GM21825 (cell line): ENCODE measurements at regions not wholly inside any gene's neighbourhood (a gene's known extent, or its start where the extent isn't known, plus 50 kb on each side); places are given as distances from the start of the nearest gene placed in this dataset.

Experiments
- ATAC-seq: cut with Tn5 transposase; IDR thresholded peaks from one replicate; pipeline ENCODE4 v1.9.1; 2021; ENCODE audit warnings: mild to moderate bottlenecking, moderate library complexity; ENCODE audit not compliant: unreplicated experiment

DNA sequence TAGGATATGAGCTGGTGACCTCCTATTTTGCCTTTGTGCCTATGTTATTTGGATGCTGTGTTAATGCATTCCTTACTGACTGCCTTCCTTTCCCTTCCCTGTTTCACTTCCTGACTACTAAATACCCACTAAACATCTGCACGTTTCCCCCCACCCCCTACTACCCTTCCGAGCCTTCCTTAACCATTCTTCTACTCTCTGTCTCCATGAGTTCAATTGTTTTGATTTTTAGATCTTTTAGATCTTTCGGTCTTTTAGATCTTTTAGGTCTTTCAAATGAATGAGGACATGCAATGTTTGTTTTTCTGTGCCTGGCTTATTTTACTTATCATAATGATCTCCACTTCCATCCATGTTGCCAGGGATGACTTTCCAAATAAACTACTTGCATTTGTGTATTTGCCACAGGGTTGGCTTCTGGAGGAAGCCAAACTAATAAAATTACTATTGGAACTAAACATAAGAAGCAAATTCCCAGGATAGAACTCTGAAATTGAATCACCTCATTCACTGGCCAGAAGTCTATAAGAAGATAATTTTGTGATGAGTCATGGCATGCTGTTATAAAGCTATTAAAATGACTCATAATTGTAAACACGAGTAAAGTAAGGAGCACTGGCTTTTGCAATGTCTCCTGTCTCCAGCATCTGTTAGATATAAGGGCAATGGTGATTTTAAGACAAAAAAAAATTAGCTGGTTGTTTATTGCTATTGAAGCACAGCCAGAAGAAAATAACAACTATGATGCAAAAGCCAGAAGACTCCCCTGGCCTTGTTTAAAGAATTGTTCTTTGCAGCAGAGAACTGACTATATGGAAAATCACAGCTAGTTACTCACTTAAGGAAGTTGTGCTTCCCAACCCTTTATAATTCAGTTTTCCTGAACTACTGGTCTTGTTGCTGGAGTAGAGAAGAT, 586.3 kb downstream of the LRFN5 start:
- ATAC-seq = no peak

DNA sequence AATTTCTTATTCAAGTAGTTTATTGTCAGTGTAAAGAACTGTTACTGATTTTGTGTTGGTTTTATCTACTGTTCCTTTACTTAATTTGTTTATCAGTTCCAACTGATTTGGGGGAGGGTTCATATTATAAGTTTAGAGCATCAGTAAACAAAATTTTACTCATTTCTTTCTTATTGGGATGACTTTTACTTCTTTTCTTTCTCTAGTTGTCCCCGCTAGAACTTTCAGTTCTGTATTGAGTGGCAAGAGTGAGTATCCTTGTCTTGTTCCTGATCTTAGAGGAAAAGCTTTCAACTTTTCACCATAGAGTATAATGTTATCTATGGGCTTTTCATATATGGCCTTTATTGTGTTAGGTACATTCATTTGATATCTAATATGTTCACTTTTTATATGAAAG, 584.1 kb downstream of the LRFN5 start:
- ATAC-seq = no peak

DNA sequence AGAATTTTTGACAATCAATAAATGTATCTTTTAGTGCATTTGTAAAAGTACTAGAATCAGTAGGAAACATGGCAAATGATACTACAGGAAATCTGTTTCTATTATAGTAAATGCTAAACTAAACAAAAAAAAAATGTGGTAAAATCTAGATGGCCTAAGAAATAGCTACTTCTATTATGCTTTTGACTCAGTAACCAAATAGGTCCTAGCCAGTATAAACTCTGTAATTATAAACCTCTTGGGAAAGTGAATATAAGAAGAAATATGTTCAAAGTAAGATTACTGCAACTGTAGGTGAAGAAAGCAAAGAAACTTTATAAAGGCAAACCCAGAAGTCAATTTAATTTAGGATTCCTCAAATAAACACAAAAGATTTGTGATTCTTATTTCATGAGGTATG, 581.2 kb downstream of the LRFN5 start:
- no peak for ATAC-seq

DNA sequence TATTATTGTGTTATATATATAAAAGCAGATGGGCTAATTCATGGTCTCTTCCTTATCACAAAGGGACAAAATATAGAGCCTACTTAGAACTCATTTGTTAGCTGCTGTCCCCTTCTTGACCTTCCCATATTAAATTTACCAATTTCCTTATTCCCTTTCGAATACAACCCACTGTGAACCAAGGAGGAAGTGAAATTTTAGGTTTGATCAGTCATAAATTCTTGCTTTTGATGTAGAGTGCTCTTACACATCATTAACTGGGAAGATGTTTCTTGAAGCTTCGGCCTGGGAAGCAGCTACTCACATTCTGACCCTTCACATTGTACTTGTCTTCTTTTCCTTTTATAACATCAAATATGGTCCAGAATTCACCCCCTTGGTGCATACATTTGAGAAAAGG, 579.0 kb downstream of the LRFN5 start:
- ATAC-seq = no peak

DNA sequence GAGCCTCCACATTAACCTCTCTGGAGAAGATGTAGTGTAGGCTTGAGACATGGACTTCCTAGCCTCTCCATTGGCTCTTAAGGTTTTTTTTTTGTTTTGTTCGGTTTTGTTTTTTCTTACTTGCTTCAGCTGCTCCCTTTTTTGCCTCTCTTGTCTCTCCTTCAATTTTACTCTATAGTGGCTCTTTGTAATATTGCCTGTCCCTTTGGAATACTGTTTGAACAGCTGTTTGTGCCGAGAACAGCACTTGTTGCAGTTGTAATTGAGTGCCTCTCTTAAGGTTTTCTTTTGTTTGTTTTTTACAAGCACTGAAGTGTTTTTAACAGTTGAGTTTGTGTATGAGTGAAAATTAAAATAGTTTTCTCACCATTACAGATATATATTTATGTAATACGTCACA, 567.7 kb downstream of the LRFN5 start:
- no peak for ATAC-seq

DNA sequence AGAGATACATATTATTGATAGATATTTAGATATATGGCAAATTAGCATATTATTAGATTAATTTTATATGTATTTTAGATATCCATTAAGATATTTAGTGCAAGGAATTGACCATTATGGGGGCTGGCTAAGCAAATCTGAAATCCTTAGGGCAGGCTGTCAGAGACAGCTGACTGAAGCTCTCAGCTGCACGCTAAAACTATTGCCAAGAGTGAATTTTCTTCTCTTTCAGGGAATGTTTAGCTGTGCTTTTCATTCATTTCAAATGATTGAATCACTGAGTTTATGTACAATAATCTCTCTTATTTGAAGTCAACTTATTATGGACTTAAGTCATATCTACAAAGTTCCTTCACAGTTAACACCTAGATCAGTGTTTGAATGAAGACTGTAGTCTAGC, 566.5 kb downstream of the LRFN5 start:
- no peak for ATAC-seq

DNA sequence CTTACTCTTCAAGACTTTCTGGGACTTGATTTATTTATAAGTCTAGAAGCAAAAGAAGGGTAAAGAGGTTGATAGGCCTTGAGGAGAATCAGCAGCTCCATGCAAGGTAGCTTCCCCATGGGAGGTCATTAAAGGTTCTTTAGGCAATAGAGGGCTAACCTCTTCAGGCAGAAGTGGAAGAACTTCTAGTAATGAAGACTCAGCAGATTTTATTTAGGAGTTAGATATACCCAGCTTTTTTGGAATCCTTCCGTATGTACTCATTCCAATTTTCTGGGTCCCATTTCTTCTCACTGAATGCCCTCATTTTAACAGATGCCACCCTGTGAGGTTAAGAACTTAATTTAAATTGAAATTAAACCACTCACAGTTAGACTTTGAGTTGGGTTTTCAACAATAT, 565.6 kb downstream of the LRFN5 start:
- ATAC-seq = no peak

DNA sequence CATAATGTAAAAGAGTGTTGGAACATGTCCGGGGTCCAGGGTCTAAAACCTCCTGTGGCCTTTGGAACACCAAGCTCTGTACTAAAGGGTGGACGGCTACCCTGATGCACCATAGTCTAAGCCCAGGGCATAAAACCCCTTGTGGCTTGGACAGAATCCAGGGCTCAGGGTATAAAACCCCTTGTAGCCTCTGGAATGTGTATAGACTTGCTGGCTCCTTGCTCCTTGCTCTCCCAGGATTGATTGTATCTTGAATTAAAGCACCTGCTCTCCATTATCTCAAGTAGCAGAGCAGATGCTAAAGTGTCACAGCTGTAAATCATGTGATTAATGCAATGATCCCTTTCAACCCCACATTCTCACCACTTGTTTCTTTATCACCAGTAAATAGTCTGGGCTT, 556.5 kb downstream of the LRFN5 start:
- ATAC-seq = no peak

DNA sequence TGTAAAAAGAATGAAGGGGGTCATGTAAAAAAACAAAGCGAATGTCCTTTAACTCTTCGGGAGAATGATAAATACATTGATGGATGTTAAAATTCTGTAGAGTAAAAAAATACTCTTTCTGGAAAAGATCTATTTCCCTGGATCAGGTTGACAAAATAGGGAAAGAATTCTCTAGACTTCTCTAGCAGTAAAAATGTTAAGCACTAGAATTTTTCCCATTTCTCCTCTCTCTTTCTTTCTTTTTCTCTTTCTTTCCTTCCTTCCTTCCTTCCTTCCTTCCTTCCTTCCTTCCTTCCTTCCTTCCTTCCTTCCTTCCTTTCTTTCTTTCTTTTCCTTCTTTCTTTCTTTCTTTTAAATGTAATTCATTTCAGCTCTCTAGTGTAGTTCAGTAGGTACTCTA, 552.5 kb downstream of the LRFN5 start:
- ATAC-seq = no peak

DNA sequence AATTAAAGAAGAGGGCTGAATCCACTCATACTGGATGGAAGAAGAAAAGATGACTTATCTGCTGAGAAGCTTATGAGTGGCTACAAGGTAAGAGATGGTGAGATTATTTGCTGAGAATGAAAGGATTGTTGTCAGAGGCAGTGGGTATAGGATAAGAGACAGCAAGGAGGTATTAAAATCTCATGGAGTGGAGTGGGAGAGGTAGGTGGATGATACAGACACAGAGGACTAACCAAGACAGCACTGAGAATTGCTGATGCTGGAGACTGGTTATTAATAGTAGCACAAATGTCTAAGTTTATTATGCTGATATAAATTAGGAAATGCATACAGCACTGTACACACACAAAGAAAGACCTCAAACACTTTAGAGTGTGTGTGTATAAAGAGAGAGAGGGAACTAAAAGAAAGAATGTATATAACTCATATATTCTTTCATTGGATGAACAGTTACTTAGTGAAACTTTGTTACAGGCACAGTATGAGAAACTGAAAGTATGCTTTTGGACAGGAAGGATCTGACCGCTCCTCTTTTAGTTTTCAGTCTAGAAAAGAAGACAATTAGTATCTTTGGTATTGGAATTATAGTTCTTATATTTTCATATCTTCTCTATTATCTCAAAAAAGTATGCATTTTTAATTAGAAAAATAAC, 543.1 kb downstream of the LRFN5 start:
- ATAC-seq = peak; percentile 50

DNA sequence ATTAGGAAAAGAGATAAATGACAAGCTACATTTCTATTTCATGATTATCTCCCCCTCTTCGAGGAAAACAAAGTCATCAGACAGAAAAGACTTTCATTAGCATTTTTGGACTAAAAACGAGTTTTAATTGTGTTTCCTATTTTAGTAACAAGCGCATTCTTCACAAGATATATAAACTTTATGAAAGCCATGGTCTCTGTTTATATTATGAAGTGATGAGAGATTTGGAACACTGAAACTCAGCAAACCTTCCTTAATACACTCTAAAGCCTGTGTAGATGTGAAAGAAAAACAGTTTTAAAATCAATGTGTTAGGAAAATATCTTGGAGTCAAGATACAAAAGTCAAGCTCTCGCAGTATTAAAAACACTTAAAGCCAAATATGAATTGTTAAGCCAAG, 539.1 kb downstream of the LRFN5 start:
- ATAC-seq = no peak

DNA sequence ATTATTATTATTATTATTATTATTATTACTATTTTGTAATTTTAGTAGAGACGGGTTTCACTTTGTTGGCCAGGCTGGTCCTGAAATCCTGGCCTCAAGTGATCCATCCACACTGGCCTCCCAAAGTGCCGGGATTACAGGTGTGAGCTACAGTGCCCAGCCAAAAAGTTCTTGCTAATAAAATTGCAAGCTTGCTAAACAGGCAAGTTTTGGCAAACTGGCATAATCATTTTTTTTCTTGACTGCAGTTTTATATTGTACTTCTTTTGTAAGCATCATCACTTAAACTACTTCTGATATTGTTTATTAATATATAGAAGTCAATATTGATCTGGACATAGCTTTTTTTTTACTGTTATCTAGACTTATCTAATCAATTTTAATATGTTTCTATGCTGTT, 536.4 kb downstream of the LRFN5 start:
- no peak for ATAC-seq

DNA sequence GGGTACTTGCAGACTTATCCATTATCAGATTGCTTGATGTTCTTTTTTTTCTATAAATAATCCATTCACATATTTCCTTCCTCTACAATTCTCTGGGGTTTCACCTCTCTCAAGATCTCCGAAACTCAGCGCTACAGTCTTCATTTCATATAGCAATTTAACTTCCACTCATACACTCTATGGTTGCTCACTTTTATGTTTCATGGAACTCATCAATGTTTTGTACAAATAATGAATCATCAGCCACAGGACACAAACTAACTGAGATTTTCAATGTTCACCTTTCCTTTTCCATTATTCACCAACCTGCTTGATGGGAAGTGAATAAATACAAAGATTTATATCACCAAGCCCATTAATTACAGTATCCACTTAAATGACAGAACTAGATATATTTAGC, 534.7 kb downstream of the LRFN5 start:
- no peak for ATAC-seq

DNA sequence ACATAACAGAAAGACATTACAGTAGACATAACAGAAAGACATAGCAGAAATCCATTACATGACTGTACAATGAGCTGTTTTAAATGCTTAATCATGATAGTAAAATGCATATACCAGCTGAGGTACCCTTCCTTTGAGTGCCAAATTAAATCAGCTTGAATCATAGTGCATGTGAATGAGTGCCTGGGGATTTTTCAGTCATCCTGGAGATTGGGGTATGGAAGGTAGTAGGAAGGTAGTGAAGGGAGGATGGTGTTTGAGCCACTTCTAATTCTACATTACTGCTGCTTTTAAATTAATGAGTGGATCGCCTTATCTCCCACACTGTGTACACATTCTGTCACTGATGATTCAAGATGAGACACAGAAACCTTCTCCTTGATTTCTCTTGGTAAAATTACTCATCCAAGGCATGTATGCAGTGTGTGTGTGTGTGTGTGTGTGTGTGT, 534.2 kb downstream of the LRFN5 start:
- no peak for ATAC-seq

DNA sequence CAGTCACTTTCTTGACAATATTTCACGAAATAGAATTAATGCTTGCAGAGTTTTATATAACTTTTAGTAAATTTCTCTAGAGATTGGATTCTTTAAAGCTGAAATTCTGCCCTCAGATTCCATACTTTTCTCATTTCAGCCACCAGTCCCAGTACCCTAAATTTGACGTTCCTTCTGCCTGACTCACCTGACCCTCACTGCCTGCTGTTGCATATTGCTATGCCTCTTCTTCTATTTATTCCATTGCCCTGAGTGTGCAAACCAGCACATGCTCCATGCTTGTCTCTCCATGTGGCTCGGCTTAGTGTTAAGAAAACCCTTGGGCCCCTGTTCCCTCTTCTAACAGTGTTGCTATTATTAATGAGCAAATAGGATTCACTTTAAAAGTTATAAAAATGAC, 533.3 kb downstream of the LRFN5 start:
- no peak for ATAC-seq

DNA sequence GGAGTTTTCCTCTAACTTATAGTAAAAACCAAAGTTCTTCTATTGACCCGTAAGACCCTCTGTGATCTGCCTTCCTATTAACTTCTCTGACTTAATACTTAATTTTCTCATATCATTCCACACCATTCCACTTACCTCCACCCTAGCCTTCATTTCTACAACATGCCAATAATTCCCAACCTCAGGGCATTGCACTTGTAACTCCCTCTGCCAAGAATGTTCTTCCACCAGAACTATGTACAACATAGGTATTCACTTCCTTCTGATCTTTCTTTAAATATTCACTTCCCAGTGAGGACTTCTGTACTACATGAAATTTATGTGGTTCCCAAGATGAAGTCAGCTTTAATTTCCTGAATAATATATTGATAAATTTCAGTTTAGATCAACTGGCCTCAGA, 531.7 kb downstream of the LRFN5 start:
- ATAC-seq = no peak

DNA sequence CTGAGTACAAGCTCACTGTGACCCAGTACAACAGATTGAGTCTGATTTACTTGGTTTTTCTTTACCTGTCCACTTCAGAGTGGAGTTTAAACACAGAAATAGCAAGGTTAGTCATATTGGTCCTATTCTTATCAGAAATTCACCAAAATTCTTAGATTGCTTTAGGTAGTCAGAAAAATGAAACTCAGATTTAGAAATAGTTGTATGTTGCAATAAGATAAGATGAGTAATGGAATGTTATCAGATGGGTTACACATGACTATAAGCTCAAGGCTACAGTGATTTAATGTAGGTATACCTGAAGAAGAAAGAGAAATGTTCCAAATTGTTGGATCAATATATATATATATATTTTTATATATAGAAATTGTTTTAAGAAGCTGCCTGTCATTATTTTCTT, 524.1 kb downstream of the LRFN5 start:
- ATAC-seq = no peak

DNA sequence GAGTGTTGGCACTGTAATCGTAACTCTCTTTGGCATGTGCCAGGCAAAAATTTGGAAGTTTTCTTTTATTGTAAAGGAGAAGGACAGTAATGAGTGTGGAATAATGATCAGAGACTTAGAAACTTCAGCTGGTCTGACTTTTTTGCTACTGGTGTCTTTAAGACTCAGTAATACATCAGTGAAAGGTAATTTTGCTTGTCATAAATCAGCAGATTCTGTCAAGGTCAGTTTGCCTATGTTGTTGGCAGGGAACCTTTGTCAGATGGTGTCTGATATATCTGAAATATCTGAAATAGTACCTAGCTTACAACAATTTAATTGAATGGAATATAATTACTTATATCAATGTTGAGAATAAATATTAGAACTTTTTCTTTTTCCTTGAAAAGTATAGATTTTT, 516.9 kb downstream of the LRFN5 start:
- ATAC-seq = no peak

DNA sequence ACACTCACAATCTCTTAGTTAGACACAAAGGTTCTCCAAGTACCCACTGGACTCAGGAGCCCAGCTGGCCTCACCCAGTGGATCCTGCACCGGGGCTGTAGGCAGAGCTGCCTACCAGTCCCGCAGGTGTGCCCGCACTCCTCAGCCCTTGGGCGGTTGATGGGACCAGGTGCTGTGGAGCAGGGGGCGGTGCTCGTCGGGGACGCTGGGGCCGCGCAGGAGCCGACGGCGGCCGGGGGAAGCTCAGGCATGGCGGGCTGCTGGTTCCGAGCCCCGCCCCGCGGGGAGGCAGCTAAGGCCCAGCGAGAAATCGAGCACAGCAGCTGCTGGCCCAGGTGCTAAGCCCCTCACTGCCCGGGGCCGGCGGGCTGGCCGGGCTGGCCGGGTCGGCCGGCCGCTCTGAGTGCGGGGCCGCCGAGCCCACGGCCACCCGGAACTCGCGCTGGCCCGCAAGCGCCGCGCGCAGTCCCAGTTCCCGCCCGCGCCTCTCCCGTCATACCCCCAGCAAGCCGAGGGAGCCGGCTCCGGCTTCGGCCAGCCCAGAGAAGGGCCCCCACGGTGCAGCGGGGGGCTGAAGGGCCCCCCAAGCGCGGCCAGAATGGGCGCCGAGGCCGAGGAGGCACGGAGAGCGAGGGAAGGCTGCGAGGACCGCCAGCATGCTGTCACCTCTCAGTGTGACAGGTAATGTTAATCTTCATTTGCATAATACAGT, 506.8 kb downstream of the LRFN5 start:
- no peak for ATAC-seq

DNA sequence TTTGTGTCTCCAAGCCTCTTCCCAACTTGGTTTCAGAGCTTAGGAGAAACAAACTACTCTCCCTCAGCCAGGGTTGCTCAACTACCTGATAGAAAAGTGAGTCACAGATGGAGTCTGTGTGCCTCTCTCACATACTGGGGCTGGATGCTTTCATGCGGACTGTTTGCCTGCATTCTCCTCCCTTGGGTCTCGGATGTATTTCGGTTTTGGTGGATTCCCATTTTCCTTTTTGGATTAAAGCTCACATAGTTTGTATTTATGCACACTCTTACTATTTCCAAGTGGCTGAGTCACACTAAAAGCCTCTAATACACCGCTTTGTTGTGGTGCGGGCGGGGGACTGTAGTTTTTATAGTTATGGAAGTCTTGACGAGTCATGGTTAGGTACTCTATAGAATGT, 505.4 kb downstream of the LRFN5 start:
- no peak for ATAC-seq

DNA sequence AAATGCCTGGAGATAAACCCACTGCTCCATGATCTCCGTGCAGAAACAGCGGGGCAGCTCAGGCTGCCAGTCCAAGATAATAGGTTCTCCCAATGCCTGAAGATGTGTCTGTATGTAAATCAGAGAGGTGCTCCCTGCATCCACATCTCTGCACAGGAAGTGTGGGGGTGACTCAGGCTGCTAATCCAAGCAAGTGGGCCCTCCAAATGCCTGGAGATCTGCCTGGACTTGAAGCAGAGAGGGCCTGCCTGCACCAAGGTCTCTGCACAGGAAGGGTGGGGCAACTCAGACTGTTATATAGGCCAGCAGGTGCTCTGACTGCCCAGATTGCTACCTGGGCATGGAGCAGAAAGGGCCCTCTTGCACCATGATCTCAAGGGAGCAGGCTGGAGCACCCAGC, 504.7 kb downstream of the LRFN5 start:
- ATAC-seq = no peak

DNA sequence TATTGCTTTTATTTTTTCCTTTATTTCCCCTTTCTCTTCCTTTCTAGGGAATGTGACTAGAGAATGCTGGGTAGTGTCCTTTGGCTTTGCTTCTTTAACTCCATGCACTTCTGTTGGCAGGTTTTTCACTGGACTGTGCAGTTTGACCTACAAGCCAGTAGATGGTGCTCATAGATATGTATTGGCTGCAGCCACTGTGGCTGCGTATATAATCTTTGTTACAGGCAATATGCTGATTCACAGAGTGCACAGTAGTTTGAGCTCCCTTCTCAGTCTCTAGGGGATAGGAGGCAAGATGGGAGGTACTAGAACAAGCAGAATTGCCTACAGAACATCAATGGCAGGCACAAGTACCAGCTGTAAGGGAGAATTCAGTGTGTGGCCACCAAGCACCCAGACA, 503.5 kb downstream of the LRFN5 start:
- no peak for ATAC-seq
